Left renal cortex interstitium (tissue), 4 donors: ENCODE measurements at regions not wholly inside any gene's neighbourhood (a gene's known extent, or its start where the extent isn't known, plus 50 kb on each side); places are given as distances from the start of the nearest gene placed in this dataset.

Source experiments
- DNase-seq, 4 donors: peaks; one replicate each; pipeline ENCODE4 v3.0.0-alpha.2; 2013; ENCODE audit warnings: low read depth in 4 of 4, low spot score in 2 of 4, missing footprints in 1 of 4

DNA sequence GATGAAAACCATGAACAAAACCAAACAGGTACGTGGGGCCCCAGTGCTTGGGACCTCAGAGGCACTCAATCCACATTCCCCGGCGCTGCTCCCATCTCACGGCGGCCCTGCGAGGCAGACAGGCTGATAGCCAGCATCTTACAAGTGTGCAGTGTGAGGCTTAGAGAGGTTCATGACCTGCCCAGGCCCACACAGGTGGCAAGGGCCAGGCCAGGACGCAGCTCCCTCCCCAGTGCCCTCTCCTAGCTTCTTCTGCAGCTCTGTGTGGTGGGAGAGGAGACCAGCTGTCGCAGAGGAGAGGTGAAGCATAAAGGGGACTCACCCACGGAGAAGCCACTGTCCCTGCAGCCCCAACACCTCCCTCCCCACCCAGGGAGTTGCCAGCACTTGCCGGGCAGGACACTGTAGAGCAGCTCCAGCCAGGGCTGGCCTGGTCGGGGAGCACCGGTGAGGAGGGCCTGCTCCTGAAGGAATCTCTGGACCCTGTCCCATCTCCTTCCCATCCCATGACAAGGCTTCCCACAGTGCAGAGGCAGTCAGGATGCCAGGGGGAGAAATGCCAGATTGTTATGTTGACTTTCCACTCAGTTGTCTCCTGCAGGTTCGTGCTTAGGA lies 92.4 kb upstream of the TMEM45B start:
- DNase-seq = no peak

DNA sequence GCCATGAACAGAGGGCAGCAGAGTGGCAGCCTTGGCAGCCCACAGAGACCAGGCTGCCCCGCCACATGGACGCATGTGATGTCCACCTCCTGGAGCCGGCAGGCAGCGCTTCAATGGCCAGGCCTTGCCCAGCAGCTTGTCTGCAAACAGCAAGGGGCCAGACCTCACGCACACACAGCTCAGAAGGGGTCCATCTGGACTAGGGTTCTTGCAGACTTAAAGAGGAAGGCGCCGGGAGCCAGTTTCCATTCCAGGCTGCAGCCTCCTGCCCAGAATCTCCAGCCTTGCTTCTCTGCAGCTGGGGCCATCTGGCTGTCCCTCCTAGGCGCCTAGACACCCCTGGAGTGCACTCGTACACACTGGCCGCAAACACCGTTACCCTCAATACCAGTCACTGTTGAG lies 91.9 kb upstream of the TMEM45B start:
- no peak for DNase-seq

DNA sequence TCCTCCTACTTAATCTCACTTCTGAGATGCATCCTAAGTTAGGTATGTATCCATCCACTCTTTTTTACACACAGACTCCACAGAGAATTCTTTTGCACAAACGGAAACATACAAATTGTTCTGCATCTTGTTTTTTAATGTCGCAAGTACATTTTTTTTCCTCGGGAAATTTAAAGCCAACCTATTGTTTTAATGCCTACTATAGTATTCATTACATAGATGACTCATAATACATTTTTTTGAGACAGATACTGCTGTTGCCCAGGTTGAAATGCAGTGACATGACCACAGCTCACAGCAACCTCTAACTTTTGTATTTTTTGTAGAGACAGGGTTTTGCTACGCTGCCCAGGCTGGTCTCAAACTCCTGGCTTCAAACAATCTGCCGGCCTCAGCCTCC lies 90.8 kb upstream of the TMEM45B start:
- no peak for DNase-seq

DNA sequence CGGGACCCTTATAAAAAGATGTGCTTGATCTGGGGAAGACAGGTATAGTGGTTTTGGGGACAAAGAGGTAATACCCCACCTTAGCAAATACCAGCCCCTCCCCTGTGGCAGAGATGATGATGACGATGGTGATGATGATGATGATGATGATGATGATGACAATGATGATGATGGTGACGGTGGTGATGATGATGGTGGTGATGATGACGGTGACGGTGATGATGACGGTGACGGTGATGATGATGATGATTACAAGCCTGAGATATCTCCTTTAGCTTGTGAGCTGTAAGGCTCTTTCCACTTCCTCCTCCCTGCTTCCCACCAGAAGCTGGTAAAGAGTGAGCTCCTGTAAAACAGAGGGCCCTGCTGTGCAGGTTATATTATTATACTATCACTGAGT lies 89.5 kb upstream of the TMEM45B start:
- DNase-seq = no peak

DNA sequence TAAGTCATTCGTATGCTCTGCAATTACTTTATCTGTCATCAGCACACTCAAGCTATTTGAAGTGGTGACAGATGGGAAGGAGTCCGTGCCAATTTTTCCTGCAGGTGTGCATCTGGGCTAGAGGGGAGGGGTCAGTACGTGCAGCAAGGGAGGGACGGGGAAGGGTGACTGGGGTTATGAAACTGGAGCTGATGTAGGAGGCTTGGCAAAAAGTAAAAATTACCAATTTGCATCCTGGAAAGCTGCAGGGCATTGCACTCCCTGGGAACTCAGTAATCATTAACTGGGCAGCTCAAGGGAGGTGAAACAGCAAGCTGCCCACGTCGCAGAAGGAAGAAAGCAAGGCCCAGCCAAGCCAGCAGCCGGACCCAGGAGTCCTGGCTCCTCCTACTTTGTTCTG lies 87.1 kb upstream of the TMEM45B start:
- peak in 1 of 4 donors; percentile 61 for DNase-seq

DNA sequence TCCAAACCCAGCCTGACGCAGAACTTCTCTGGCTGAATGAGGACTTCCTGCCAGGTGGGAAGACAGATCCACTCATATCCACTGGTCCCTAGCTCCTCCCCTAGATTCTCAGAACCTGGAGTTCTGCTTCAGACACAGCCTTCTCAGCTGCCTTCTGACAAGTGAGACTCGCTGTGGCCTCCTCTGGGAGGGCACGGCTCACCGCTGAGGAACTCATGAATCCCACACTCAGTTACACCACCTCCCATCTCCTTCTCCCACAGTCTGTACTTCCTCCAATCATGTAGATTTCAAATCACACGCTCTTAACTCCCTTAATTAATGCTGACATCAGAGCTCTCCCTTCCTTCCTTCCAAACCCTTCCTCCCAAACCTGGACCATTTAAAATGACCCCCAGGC lies 86.4 kb upstream of the TMEM45B start:
- no peak for DNase-seq

DNA sequence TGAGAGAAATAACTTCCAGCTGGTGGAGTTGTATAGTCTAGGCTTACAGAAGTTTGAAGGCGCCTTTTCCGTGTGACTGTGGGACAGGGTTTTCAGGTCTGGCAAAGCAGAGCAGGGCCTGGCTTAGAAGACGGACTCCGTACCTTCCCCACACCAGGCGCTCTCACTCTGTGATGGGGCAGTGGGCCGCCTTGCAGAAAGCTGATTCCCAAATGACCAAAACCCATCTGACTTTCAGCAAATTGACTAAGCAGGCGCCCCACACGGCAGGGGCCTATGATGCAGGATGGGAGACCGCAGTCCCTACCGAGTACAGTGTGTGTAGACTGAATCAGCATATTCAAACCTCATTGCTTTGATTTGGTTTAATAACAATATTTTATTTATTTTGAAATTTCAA lies 85.8 kb upstream of the TMEM45B start:
- no peak for DNase-seq

DNA sequence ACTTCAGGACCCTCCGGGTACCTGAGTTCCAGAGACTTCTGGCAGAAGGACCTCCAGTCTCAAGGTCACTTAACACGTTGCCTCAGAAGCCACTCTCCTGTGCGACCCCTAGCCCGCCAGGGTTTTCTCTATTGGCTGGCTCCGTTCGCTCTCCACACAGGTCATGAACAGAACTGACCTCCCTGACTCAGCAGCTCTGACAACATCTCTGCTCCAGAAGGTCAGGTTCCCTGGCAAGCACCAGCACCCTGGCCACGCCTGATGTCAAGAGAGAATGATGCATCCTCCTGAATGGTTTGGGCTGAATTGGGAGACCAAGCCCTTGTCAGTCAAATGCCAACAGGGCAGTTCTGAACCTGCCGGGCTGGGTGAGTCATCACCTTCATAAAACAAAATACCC lies 84.3 kb upstream of the TMEM45B start:
- no peak for DNase-seq

DNA sequence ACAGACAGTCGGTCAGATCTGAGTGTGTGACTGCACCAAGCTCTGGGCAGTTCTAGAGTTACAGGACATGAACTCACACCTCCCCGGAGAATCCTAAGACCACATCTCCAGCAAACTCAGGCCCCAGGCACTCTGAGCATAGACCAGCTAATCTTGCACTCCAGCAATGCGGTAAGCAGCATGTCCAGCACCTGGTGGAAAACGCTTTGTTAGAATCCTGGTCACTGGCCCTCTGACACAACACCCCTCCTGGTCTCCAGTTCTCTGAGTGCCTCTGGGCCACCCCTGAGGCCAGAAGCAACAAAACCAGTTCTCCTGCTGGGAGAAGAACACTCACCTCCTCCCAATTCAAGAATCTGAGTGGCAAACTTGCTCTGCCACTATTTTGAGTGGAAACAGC lies 82.7 kb upstream of the TMEM45B start:
- DNase-seq = no peak

DNA sequence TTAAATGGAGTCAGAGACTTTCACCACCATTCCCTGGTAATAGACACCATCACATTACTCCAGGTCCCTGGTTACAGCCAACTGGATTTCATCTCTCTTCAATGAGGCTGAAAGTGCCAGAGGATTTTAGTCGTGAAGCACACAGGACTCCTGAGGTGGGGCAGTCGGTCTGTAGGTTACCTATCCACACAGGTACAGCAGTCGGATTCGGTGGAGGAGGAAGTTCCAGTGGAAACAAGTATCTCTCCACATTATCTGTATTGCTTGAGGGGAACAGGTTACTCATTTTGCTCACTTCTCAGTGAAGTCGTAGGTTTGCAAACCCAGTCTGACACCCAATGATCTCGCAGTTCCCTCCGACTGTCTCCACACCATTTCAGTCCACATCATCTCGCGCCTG lies 82.3 kb upstream of the TMEM45B start:
- no peak for DNase-seq

DNA sequence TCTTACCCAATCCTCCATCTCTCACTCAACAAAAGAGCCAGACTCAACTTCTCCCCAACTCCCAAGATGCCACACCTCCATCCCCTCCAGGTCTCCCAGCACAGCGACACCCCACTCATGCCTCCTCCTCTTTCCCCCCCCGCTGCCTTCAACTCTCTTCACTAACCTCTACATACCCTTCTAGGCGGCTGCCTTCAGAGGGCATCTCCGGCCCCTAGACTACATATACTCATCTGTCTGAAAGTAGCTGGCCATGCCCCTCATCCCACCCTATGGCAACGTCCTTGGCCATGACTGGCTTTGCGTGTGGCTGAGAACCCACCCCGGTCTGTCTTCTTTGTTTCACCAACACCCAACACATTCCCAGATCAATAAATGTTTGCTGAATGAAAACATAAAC lies 81.7 kb upstream of the TMEM45B start:
- DNase-seq = no peak

DNA sequence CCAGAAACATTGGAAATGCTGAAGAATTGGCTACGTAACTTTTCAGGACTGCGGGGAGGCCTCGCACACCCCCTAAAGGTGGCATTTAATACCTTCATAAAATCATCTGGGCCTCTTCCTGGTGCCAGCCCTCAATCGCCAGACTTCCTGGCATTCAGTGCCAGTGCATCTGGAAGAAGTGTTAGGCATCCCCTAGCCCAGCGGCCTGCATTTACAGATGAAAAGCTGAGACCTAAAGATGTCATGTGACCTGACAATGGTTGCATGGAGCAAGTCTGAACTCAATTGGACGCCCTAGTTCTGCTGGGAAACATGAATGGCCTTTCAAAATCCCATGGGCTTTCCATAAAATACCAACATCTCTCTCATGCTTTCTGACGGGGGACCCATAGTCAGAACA lies 81.0 kb upstream of the TMEM45B start:
- DNase-seq = no peak

DNA sequence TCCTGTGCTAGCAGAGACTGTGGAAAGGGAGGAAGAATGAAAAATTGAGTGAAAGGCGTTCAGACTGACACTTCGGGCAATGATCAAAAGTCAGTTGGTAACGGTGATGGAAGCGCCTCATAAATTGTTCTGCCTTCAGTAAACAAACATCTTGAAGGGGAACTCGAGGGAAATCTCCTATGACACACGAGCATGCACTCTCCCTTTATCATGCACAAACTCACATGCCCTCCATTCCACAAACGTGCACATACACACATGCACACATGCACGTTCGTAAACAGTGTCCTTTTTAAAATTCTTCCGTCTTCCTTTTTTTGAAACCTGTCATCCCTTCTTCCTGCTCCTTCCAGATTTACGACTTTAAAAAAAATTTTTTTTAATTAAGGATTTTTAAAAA lies 77.8 kb upstream of the TMEM45B start:
- DNase-seq = no peak

DNA sequence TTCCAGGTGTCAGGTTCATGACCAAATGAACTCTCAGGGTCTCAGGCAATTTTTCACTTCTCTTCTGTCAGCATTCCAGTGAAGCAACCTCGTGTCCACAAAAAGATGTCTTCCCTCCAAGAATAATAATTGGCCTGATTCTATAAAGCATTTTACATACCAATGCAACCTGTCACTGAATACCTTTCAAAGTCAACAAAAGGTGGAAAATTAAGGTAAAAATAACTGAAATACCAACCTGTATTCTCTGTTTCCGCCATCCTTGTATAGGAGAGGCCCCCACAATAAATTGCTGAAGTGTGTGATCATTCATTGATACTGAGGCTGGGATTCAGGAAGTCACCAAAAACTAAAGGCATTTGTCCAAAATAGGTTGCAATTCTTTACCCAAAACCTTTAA lies 77.4 kb upstream of the TMEM45B start:
- no peak for DNase-seq

DNA sequence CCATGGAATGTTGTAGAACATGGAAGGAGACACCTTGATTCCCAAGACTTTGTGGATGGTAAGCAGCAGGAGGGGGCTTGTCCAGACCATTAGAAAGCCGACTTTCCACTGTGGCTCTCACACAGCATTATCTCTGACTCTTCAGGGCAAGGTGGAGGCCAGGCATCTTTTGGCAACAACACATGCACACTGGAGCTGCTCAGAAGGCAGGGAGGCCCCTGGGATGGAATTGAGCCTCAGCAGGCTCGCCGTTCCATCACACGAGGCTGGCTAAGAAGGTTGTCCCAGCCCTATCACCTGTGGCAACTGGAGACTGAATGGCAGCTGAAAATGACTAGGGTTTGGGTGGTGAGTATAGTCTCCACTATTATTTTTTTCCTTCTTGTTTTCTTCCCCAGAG lies 76.3 kb upstream of the TMEM45B start:
- no peak for DNase-seq

DNA sequence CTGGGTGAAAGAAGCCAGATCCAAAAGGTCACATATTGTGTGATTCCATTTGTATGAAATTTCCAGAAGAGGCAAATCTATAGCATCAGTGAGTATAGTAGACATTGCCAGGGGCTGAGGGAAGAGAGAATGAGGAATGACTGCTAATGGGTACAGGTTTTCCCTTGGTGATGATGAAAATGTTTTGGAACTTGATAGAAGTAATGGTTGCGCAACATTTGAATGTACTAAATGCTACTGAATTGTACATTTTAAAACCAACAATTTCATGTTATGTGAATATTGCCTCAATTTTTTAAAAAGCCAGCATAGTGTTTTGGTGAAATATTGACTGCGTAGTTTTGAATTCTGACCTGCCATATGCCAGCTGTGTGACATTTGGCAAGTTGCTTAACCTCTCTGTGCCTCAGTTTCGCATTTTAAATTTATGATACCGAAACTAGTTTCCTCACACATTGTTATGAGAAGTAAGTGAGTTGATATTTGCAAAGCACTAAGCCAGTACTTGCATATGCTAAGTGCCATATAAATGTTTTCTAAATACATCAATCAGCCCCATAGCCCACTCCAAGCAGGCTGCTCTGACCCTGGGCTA lies 75.4 kb upstream of the TMEM45B start:
- no peak for DNase-seq

DNA sequence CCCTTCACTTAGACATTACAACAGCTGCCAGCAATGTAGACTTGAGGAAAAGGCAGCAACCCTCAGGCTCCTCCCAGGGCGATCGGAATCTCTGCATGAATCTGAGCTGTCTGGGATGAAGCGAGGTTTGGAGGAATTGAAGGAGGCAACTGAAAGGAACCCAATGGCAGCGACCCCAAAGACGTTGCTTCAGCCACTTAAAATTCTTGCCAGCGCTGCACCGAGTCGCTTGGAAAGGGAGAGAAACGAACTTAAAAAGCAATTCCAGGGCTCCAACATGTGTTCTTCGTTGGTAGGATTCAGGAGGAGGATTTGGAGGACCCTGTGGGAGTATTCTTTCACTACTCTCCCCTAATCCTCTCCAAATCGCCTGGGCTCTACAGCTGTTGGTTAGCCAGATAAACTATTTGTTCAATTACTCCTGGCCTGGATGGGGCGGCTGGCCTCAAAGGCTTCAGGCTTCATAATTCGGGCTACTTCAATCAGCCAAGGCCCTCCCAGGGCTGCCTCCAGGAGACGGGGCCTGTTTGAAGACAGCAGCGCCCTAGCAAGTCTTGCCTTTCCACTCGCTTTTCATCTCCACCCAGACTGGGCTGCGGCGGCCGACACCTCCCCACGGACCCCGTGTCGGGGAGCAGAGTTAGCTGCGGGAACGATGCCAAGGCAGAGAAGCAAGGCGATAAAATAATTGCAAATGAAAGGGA lies 72.4 kb upstream of the TMEM45B start:
- DNase-seq = no peak

DNA sequence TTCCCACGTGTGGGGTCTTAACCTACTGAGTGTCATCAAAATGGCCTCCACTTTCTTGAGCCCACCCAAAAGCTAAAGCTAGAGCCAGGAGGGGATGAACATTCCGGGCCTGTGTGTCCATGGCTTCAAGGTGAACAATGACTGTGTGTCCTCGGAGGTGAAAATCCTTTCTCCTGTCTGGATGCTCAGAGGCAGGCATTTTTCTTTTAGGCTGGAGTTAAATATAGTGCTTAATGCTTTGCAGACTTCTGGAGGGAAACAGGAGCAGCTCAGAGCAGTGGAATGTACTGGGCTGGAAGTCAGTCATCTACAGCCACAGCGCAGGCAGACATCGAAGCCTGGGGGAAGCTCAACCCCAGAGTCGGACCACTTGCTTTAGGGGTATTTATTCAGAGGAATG lies 68.6 kb upstream of the TMEM45B start:
- DNase-seq = no peak

DNA sequence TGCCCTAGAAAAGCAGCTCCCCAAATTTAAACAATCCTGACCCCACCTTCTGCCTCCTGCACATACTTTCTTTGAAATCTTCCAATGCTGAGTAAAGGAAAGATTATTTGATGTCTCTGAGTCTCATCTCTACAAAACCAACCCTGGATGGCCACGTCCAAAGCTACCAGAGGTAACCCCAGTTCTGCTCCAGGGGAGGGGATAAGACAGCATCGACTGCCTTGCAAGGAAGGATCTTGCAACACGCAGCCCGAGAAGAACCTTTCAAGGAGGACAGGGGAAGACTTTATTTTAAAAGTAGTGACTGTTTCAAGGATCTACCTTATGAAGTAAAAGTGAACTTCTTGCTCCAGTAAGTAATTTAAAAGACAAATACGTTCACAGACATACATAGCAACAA lies 66.5 kb upstream of the TMEM45B start:
- no peak for DNase-seq

DNA sequence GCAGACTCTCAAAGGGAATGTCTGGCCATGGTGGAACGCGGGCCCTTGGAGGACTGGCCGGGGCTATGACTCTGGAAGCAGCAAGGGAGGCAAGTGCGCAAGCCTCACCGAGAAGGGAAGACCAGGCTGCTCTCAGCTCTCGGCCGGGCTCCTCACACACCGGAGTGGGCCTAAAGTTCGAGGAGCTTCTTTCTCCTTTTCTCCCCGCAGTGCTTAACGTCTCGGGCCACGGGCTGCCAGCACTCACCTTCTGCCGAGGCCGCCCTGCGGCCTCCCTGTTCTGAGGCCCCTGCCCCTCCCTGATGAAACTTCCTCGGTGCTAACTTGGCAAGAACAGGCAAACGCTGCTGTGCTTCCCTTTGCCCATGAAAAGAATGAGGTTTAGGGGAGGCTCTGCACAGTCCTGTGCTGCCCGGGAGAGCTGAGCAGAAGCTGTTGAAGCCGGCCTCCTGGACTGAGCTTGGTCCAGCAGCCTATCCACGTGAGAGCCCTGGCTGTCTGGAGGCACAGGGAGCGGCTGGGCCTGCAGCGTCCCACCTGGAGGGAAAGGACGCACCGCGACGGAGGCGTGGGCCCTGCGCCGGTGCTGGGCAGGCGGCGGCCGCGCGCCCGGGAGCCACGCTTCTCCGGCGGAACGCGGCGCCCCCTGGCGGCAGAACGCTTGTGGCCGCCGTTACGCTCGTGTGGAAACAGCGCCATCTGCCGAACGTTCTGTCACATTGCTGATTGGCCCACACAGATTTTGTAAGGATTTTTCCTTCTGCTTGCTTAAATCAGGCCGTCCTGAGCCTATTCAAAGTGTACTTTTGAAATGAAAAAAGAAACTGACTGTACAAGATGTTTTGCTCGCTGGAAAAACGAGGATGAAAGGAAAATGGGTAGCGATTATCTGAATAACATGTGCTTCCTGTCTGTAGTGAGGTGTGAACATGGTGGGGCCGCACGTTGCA lies 65.0 kb upstream of the TMEM45B start:
- peak; percentile 21 to 57 (median 40) for DNase-seq

DNA sequence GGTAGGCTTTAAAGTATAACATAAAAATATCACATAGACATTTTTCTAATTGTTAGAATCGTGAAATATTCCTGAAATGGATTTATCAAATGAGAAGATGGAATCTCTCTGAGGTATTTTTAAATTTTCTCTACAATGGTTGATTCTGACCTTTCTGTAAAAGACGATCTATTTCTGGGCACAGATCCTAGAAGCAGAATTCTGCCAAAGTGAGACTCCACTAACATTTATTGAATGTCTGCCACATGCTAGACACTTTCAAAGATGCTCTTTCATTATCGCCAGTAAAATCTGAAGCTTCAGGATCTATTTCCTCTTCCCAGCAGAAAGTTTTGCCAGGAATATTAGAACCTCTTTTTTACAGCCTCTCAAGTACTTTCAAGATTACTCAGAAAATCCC lies 64.1 kb upstream of the TMEM45B start:
- DNase-seq = no peak
